ENCODE measurements at regions not wholly inside any gene's neighbourhood (a gene's known extent, or its start where the extent isn't known, plus 50 kb on each side); places are given as distances from the start of the nearest gene placed in this dataset.
A peak's percentile ranks its signal among the peaks of the same experiment; 100 is the strongest.

DNA sequence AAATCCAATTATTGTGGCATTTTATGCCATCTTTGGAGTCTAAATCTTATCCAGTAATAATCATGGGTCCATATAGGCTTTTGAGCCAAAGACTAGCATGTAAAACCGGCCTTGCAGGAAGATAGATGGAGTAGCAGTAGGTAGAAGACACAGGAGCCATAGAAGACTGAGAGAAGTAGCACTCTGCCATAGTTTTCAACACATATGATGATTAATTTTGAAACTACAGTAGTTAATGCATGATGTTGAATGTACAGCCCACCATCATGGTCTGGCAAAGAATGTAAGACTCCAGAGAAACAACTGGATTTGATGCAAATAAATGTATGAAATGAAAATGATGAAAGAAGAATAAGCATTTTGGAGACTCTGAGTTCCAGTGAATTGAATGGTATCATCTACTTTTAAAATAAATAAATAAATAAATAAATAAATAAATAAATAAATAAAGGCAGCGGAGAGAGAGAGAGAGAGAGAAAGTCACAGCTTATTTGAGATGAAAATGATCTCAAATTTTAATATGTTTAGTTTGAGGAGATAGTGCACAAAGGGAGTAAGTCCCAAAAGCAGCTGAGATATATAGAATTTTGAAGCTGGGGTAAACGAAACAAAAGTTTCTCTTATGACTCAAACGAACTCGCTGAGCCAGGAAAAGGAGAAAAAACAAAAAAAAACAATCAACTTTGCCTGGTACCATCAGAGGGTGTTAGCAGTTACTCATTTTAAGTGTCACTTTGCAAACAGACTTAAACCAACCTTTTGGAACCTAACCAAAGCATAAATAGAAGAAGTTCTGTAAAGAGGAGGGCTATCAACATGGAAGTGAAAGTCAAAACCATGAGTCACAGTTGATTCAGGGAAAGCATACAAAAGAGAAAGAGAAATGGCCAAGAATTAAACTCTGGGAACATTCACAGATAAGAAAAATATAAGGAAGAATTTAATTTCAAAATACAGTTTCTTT lies 388.7 kb downstream of the CETN3 start:
- TF ChIP-seq CTCF (IDR thresholded peaks at IDR 0.05; ENCODE audit: low read depth, low read length), result no peak
- peak overlapping the region; percentile 17 for H3K4me3 ChIP-seq (ENCODE audit: low read depth, low read length)
- DNase-seq (ENCODE audit: low read depth, low spot score), result peak; percentile 97
- in situ Hi-C loops (cut with HindIII; ENCODE audit: low sequenced_read_pairs), result no loop called here

DNA sequence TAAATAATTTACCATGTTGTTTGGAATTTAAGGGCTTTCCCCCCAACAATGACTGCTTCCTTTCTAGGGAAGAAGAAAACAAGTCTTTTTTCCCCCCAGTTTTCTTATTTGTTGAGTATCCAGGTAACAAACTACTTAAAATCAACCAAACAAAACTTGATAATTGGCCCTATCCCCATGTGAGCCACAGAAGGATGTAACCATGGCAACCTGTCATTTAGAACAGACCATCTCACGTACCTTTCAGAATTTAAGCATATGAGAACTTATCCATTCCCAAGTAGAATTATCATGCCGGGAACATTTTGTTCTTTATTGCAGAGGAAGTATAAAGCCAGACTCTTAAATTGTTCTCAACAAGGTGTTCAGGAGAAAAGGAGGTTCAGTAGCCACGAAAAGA lies 392.3 kb downstream of the CETN3 start:
- in situ Hi-C loops (cut with HindIII; ENCODE audit: low sequenced_read_pairs), result no loop called here
- no peak for DNase-seq (ENCODE audit: low read depth, low spot score)
- no peak overlapping the region for H3K4me3 ChIP-seq (ENCODE audit: low read depth, low read length)
- no peak for TF ChIP-seq CTCF (IDR thresholded peaks at IDR 0.05; ENCODE audit: low read depth, low read length)

DNA sequence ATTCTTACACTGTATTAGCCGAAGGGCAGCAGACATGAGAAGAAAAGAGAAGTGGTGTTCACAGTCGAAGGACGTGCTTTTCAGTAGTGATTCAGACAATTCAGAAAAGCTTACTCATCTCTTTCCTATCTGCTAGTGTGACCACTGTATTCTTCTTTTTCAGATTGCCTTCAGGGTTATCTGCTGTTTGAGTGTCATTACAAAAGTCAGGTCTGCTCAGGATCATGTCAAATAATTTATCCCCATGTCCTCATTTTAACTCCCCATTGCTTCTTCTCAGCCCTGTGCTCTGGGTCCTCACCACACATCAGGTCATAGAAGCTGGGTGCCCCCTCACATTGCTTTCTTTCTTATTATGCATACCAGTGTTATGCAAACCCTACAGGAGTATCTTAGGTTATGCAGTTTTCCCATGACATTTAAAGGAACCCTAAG lies 394.0 kb downstream of the CETN3 start:
- in situ Hi-C loops (cut with HindIII; ENCODE audit: low sequenced_read_pairs), result no loop called here
- TF ChIP-seq CTCF (IDR thresholded peaks at IDR 0.05; ENCODE audit: low read depth, low read length), result no peak
- DNase-seq (ENCODE audit: low read depth, low spot score), result peak; percentile 71

GRCh38 chr5:90014420-90014819 lies 395.1 kb downstream of the CETN3 start:
- no peak for DNase-seq (ENCODE audit: low read depth, low spot score)
- H3K4me3 ChIP-seq (ENCODE audit: low read depth, low read length), result no peak overlapping the region
- TF ChIP-seq CTCF (IDR thresholded peaks at IDR 0.05; ENCODE audit: low read depth, low read length), result no peak
- in situ Hi-C loops (cut with HindIII; ENCODE audit: low sequenced_read_pairs), result no loop called here

More for the DNA sequence above, 394.0 kb downstream of the CETN3 start:
- no peak overlapping the region for H3K4me3 ChIP-seq (ENCODE audit: low read depth, low read length)

GRCh38 chr5:90000351-90000750 lies 409.2 kb downstream of the CETN3 start:
- DNase-seq (ENCODE audit: low read depth, low spot score), result no peak
- in situ Hi-C loops (cut with HindIII; ENCODE audit: low sequenced_read_pairs), result no loop called here
- no peak overlapping the region for H3K4me3 ChIP-seq (ENCODE audit: low read depth, low read length)
- no peak for TF ChIP-seq CTCF (IDR thresholded peaks at IDR 0.05; ENCODE audit: low read depth, low read length)

- no peak overlapping the region for H3K4me3 ChIP-seq (ENCODE audit: low read depth, low read length)
- no peak for TF ChIP-seq CTCF (IDR thresholded peaks at IDR 0.05; ENCODE audit: low read depth, low read length)
- no peak for DNase-seq (ENCODE audit: low read depth, low spot score)
- in situ Hi-C loops (cut with HindIII; ENCODE audit: low sequenced_read_pairs), result no loop called here
Measured at GRCh38 chr5:89998519-89999305, 410.8 kb downstream of the CETN3 start.
